Activated T-helper 2 cell treated with anti-CD3 and anti-CD28 coated beads, Interferon-gamma antibody, Interleukin-2, Interleukin-4, amounts not matched to agents 10 μg/mL and 5 μg/mL and 100 μg/mL, durations not matched to agents 14 hours and 24 hours and 36 hours (primary cell): ENCODE measurements at regions not wholly inside any gene's neighbourhood (a gene's known extent, or its start where the extent isn't known, plus 50 kb on each side); places are given as distances from the start of the nearest gene placed in this dataset.
"Not testable (repeated sequence)": the region's sequence is repeated elsewhere in the genome, so short reads cannot be mapped to it uniquely, and the experiment has no call there.

Source experiments
- DNase-seq: peaks from one replicate; pipeline ENCODE4 v3.0.0; 2021; ENCODE audit warnings: low spot score
- H3K27ac Mint-ChIP-seq: one replicate; pipeline ENCODE4 v1.8.0; 2021; ENCODE audit warnings: mixed read lengths
- H3K27me3 Mint-ChIP-seq: one replicate; pipeline ENCODE4 v1.8.0; 2021; ENCODE audit warnings: low read depth, mixed read lengths
- H3K36me3 Mint-ChIP-seq: one replicate; pipeline ENCODE4 v1.8.0; 2021; ENCODE audit warnings: low read depth, mixed read lengths
- H3K4me1 Mint-ChIP-seq: one replicate; pipeline ENCODE4 v1.8.0; 2021; ENCODE audit warnings: low read depth, mixed read lengths
- H3K4me3 Mint-ChIP-seq: one replicate; pipeline ENCODE4 v1.8.0; 2021; ENCODE audit warnings: low read depth, mild to moderate bottlenecking, moderate library complexity, mixed read lengths
- H3K9me3 Mint-ChIP-seq: one replicate; pipeline ENCODE4 v1.8.0; 2021; ENCODE audit warnings: mixed read lengths
- intact Hi-C: fragments of 100-400 bp; cut with micrococcal nuclease; formaldehyde crosslinking; loops from one replicate; pipeline ENCODE4 v1.15.1; 2023

DNA sequence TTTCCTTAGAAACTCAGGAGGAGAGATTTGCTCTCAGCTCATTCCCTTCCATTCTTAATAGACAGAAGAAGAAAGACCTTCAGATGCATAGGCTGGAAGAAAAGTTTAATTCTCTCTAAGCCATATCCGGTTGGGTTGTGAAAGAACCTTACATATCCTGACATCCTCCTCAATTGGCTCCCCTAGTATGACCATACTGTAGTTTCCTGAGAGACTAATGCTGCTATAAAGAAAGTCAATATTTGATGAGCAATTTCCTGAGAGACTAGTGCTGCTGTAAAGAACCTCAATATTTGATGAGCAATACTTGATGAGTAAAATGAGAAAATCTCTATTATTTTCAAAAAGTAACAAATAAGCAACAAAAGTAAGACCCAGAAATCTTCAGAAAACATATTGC is 888.5 kb upstream of the SORCS1 start:
- intact Hi-C loops, result no loop called here
- Mint-ChIP-seq H3K9me3 (peaks cover 20% of the 10 kb centered on the region), H3K27ac (no peak overlapping the region), H3K27me3 (no peaks in the 10 kb centered on the region), H3K36me3 (no peaks in the 10 kb centered on the region), H3K4me1 (no peaks in the 10 kb centered on the region), H3K4me3 (no peak overlapping the region)
- DNase-seq, result no peak

- H3K27me3 Mint-ChIP-seq, result no peaks in the 10 kb centered on the region
- H3K36me3 Mint-ChIP-seq, result no peaks in the 10 kb centered on the region
- H3K4me1 Mint-ChIP-seq, result no peaks in the 10 kb centered on the region
- DNase-seq, result no peak
- H3K4me3 Mint-ChIP-seq, result no peak overlapping the region
- H3K27ac Mint-ChIP-seq, result no peak overlapping the region
- intact Hi-C loops, result no loop called here
- H3K9me3 Mint-ChIP-seq, result peaks cover 25% of the 10 kb centered on the region
Observed at GRCh38 chr10:108051218-108051617, 886.7 kb upstream of the SORCS1 start.

DNA sequence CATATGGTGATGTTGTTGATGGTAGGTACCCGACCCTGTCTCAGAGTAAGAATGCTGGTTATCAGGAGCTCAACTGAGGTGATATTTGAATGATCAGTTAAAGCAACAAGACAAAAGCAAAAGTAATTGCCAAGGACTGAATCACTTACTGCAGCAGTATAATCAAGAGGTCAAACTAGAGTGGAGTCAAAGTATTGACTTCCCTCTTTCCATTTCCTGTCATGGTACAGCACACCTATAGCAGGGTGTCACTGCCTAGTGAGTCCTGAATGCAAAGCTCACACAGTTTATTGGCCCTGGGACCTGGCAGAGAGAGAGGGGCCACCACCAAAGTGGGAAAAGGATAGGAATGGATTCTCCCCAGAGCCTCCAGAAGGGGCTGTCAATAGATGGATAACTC is 886.1 kb upstream of the SORCS1 start:
- Mint-ChIP-seq H3K27me3 (no peaks in the 10 kb centered on the region), H3K27ac (no peak overlapping the region), H3K4me3 (no peak overlapping the region), H3K4me1 (no peaks in the 10 kb centered on the region), H3K9me3 (peaks cover 25% of the 10 kb centered on the region), H3K36me3 (no peaks in the 10 kb centered on the region)
- no peak for DNase-seq
- intact Hi-C loops, result no loop called here

DNA sequence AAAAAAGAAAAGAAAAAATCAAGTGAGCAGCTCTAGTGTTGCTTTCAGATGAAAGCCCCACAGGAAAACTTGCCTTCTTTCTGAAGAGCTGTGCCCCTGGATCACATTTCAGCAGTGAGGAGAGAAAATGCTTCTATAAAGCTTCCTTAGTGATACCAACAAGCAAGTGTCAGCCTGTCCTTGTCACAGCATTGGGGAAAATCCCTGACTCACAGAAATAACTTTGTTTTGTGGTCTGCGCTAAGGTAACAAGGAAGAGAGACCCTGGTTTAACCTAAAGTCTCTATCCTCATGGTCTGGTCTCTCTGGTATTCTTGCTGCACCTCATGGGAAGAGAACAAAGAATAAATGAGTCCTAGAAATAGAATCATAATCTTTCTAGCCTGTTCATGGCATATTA is 885.2 kb upstream of the SORCS1 start:
- Mint-ChIP-seq H3K27me3 (no peaks in the 10 kb centered on the region), H3K36me3 (no peaks in the 10 kb centered on the region), H3K27ac (no peak overlapping the region), H3K9me3 (peaks cover 22% of the 10 kb centered on the region), H3K4me3 (no peak overlapping the region), H3K4me1 (no peaks in the 10 kb centered on the region)
- intact Hi-C loops, result no loop called here
- DNase-seq, result no peak

DNA sequence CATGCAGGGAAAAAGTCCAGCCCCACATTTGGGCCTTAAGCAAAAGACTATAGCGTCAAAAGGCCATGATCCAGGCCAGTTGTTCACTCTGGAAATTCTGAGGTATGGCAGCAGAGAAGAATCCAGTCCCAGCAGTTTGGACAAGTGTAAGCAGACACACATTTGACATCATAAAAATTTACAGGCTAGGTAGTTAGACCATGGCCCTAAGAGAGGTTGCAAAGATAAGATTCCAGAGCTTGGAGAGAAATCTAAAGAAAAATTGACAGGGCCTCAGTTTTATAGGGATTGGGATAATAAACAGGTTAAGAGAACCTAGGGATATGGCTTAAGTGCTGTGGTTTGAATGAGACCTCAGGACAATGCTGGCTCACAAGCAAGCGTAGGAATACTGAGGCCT is 884.4 kb upstream of the SORCS1 start:
- Mint-ChIP-seq H3K27ac (no peak overlapping the region), H3K4me1 (no peaks in the 10 kb centered on the region), H3K4me3 (no peak overlapping the region), H3K27me3 (no peaks in the 10 kb centered on the region), H3K36me3 (no peaks in the 10 kb centered on the region), H3K9me3 (peaks cover 21% of the 10 kb centered on the region)
- intact Hi-C loops, result no loop called here
- no peak for DNase-seq

- Mint-ChIP-seq H3K4me3 (no peak overlapping the region), H3K9me3 (peaks cover 34% of the 10 kb centered on the region), H3K4me1 (no peaks in the 10 kb centered on the region), H3K27ac (no peak overlapping the region), H3K36me3 (no peaks in the 10 kb centered on the region), H3K27me3 (no peaks in the 10 kb centered on the region)
- no peak for DNase-seq
- intact Hi-C loops, result no loop called here
Observed at GRCh38 chr10:108039821-108040584, 875.5 kb upstream of the SORCS1 start.

DNA sequence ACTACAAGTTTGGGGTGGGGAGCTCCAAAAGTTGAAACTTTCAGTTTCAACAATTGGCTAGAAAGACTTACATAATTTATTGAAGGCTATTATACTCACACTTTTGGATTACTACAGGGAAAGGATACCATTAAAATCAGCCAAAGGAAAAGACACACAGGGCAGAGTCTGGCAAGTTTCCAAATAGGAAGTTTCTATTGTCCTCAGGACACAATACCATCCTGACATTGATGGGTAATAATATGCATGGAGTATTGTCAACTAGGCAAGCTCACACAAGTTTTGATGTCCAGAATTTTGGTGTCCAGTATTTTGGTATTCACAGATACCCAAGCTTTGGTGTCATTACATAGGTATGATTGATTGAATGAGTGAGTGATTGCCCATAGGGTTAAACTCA is 872.6 kb upstream of the SORCS1 start:
- H3K9me3 Mint-ChIP-seq, result peaks cover 24% of the 10 kb centered on the region

DNA sequence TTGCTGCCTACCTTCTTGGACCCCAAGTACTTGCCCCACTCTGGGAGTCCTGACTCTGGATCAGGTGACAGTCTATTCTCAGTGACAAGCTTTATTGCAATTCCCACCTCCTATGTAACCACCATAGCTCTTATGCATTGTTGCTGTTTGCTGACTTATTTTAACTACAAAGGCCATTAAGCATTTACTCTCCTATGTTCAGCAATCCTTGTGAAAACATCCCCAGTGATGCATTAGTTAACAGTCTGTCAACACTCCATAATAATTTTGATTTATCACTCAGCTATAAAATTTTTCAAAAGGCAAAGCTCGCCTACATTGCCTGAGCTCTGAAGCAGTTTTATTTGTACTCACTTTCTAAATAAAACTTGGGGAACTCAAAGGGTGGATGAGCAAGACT is 871.8 kb upstream of the SORCS1 start:
- H3K9me3 Mint-ChIP-seq, result peaks cover 27% of the 10 kb centered on the region
- no peaks in the 10 kb centered on the region for H3K4me1 Mint-ChIP-seq
- intact Hi-C loops, result no loop called here
- no peaks in the 10 kb centered on the region for H3K27me3 Mint-ChIP-seq
- H3K27ac Mint-ChIP-seq, result no peak overlapping the region
- no peaks in the 10 kb centered on the region for H3K36me3 Mint-ChIP-seq
- DNase-seq, result no peak
- H3K4me3 Mint-ChIP-seq, result no peak overlapping the region

More for the DNA sequence above, 872.6 kb upstream of the SORCS1 start:
- intact Hi-C loops, result no loop called here
- no peaks in the 10 kb centered on the region for H3K36me3 Mint-ChIP-seq
- H3K27ac Mint-ChIP-seq, result no peak overlapping the region
- H3K4me1 Mint-ChIP-seq, result no peaks in the 10 kb centered on the region
- no peaks in the 10 kb centered on the region for H3K27me3 Mint-ChIP-seq
- no peak for DNase-seq
- H3K4me3 Mint-ChIP-seq, result no peak overlapping the region

- no peak overlapping the region for H3K4me3 Mint-ChIP-seq
- H3K9me3 Mint-ChIP-seq, result peaks cover 24% of the 10 kb centered on the region
- H3K4me1 Mint-ChIP-seq, result no peaks in the 10 kb centered on the region
- intact Hi-C loops, result no loop called here
- no peaks in the 10 kb centered on the region for H3K36me3 Mint-ChIP-seq
- no peak for DNase-seq
- H3K27ac Mint-ChIP-seq, result no peak overlapping the region
- H3K27me3 Mint-ChIP-seq, result no peaks in the 10 kb centered on the region
Observed at GRCh38 chr10:108034829-108035228, 870.3 kb upstream of the SORCS1 start.

- DNase-seq, H3K27me3 Mint-ChIP-seq, H3K36me3 Mint-ChIP-seq, H3K27ac Mint-ChIP-seq, intact Hi-C loops, H3K4me3 Mint-ChIP-seq, H3K4me1 Mint-ChIP-seq: not testable (repeated sequence)
- peaks cover 18% of the 10 kb centered on the region for H3K9me3 Mint-ChIP-seq
Observed at GRCh38 chr10:108033518-108033917, 869.0 kb upstream of the SORCS1 start.

DNA sequence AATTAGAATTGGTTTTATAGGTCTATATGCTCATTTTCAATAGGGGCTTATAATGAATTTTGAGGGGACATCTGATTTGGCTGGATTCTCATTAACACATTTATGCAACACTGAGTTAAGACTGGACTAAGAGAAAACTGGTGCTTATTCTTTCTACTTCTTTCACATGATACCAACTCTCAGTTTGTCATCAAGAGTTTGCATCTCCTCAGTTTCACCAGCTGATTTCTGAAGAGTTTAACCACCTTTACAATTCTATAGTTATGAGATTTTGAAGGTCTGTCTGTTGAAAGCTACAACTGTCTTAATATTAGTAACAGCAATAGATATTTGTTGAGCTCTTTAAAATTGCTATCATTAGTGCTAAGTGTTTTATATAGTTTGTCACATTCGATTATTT is 867.0 kb upstream of the SORCS1 start:
- intact Hi-C loops, result no loop called here
- Mint-ChIP-seq H3K4me3 (no peak overlapping the region), H3K9me3 (peaks cover 10% of the 10 kb centered on the region), H3K4me1 (no peaks in the 10 kb centered on the region), H3K27ac (no peak overlapping the region), H3K36me3 (no peaks in the 10 kb centered on the region), H3K27me3 (no peaks in the 10 kb centered on the region)
- no peak for DNase-seq

- H3K36me3 Mint-ChIP-seq, result no peaks in the 10 kb centered on the region
- H3K4me3 Mint-ChIP-seq, result no peak overlapping the region
- no peak for DNase-seq
- H3K27me3 Mint-ChIP-seq, result no peaks in the 10 kb centered on the region
- no peaks in the 10 kb centered on the region for H3K4me1 Mint-ChIP-seq
- peaks cover 32% of the 10 kb centered on the region for H3K9me3 Mint-ChIP-seq
- intact Hi-C loops, result loop anchor here (1.0 kb wide), 1 partner anchor 10 kb away; no protein-coding TSS in a partner anchor
- no peak overlapping the region for H3K27ac Mint-ChIP-seq
Observed at GRCh38 chr10:108014902-108015177, 850.3 kb upstream of the SORCS1 start.

- H3K27me3 Mint-ChIP-seq, result no peaks in the 10 kb centered on the region
- intact Hi-C loops, result loop anchor here (1.0 kb wide), 1 partner anchor 9 kb away; no protein-coding TSS in a partner anchor
- H3K4me3 Mint-ChIP-seq, result no peak overlapping the region
- no peaks in the 10 kb centered on the region for H3K4me1 Mint-ChIP-seq
- no peaks in the 10 kb centered on the region for H3K36me3 Mint-ChIP-seq
- H3K27ac Mint-ChIP-seq, result no peak overlapping the region
- no peak for DNase-seq
- H3K9me3 Mint-ChIP-seq, result peaks cover 35% of the 10 kb centered on the region
Observed at GRCh38 chr10:108014145-108014901, 849.8 kb upstream of the SORCS1 start.
